ENCODE measurements at regions not wholly inside any gene's neighbourhood (a gene's known extent, or its start where the extent isn't known, plus 50 kb on each side); places are given as distances from the start of the nearest gene placed in this dataset.

DNA sequence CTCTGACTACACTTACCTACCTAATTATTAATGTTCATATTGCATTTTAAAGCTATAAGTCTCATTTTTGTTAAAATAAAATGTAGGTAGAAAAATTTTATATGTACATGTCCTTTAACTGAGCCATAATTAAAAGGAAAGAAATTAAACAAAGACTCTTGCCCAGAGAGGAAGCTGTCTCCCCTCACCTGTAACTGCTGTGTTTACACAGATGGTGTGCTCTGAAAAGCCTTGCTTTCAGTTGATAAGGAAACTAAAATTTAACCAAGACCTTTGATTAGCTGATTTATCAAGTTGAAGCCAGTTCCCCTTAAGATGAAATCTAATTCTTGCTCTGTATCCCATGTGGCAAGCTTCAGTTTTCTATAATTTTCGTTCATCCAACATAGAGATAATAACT, 213.5 kb downstream of the LYPLAL1 start:
- TF ChIP-seq, protein P1, sequence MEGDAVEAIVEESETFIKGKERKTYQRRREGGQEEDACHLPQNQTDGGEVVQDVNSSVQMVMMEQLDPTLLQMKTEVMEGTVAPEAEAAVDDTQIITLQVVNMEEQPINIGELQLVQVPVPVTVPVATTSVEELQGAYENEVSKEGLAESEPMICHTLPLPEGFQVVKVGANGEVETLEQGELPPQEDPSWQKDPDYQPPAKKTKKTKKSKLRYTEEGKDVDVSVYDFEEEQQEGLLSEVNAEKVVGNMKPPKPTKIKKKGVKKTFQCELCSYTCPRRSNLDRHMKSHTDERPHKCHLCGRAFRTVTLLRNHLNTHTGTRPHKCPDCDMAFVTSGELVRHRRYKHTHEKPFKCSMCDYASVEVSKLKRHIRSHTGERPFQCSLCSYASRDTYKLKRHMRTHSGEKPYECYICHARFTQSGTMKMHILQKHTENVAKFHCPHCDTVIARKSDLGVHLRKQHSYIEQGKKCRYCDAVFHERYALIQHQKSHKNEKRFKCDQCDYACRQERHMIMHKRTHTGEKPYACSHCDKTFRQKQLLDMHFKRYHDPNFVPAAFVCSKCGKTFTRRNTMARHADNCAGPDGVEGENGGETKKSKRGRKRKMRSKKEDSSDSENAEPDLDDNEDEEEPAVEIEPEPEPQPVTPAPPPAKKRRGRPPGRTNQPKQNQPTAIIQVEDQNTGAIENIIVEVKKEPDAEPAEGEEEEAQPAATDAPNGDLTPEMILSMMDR (IDR thresholded peaks at IDR 0.05): no peak
- TF ChIP-seq POLR2A (IDR thresholded peaks at IDR 0.05): no peak
